ENCODE measurements at regions not wholly inside any gene's neighbourhood (a gene's known extent, or its start where the extent isn't known, plus 50 kb on each side); places are given as distances from the start of the nearest gene placed in this dataset.
A peak's percentile ranks its signal among the peaks of the same experiment; 100 is the strongest.

GRCh38 chr6:148134592-148134991 lies 208.0 kb upstream of the SASH1 start:
- no peak for DNase-seq

DNA sequence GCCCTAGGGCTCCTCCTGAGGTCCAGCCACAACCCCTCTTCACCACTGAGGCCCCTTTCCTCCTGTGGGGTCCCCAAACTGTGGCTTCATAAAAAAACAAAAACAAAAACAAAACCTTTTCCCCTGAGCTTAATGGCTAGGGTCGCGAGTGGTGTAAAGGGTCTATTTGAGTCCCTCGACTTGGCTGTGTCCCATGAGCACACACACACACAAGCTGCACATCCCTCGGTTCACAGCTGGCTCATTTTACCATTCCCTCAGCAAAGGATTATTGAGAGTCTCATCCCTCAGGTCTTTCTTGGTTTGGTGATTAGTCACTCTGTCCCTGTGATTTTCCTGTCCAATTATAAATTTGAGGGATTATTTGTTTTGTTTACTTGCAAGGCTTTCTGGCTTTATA lies 206.1 kb upstream of the SASH1 start:
- DNase-seq: no peak

GRCh38 chr6:148137652-148138051 lies 205.0 kb upstream of the SASH1 start:
- no peak for DNase-seq

GRCh38 chr6:148138573-148138972 lies 204.1 kb upstream of the SASH1 start:
- no peak for DNase-seq

- DNase-seq: no peak
These were observed 201.7 kb upstream of the SASH1 start for GRCh38 chr6:148140772-148141557.

- no peak for DNase-seq
These were observed 199.8 kb upstream of the SASH1 start for GRCh38 chr6:148142821-148143220.

GRCh38 chr6:148143771-148144170 lies 198.9 kb upstream of the SASH1 start:
- DNase-seq: no peak

DNA sequence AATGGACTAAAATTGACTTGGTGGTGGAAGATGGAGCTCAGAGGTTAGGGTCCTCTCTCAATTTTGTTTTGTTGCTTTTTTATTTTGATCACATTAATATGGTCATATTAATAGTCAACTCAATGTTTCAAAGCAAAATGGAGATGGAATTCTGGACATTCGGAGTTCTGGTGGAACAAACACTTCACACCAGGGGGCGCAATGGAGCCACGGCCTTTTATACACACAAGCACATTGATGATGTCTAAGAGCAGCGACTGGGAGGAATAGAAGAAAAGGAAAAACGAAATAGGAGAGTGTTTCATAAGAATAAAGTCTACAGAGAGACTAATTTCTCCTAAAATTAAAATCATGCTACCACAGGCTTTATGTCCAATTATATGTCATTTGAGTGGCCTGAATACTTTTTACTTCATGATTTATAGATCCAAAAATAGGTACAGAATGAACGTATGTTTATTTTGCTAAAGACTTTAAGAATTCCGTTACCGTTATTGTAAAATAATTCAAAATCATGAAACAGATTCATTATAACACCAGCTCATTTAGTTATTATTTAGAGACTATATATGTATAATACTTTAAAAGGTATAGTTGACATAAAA lies 197.6 kb upstream of the SASH1 start:
- peak; percentile 63 for DNase-seq

DNA sequence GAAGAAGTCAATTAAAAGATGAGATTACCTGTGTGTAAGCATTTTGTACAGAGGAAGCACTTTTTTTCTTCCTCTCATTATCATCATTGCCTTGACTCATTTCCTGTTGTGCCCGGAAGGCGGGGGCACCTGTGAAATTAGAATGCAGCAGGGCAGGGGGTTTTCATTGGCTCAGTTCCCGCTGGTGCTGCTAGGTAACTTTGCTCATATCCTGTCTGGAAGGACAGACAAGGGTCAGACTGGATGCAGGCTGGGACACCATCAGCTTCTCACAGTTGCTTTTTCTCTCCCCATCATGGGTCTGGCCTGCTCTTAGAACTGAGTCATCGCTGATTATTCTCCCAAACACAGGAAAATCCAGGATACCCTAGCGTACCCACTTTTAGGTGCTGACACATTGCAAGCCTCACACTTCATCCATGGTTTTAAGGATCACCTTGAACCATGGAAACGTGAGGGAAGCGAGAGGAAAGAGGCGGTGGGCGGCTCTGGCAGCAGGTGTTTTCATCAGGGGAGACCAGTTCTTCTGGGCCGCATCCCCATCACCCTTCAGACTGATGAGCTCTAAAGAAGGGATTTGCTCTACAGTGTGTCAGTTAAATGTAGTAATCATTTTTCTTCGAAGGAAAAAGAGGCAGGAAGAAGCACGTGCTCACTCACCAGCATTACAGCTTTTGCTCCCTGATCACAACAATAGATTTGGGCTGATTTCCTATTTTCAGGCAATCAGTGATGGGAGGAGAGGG lies 195.7 kb upstream of the SASH1 start:
- DNase-seq: peak; percentile 62

GRCh38 chr6:148147463-148147830 lies 195.2 kb upstream of the SASH1 start:
- no peak for DNase-seq

GRCh38 chr6:148151896-148152643 lies 190.6 kb upstream of the SASH1 start:
- DNase-seq: no peak

DNA sequence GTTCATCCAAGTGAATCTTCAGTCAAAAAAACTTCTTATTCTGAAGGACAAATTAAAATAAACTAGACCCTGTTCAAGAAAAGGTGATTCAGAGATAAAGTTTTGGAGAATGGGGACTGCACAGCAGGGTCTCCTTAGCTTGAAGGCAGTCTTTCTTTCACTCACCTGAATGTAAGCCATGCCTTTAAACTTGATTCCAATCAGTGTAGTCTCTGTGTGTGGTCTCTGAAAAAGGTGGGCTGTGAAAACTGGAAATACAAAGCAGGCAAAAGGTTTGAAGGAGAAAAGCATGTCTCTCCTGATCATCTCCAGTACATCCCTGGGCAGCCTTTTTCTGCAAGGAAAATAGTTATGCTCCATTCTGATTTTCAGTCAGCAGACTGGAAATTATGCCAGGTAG lies 188.0 kb upstream of the SASH1 start:
- DNase-seq: no peak

- no peak for DNase-seq
These were observed 187.3 kb upstream of the SASH1 start for GRCh38 chr6:148155293-148155692.

- no peak for DNase-seq
These were observed 184.8 kb upstream of the SASH1 start for GRCh38 chr6:148157841-148158240.

DNA sequence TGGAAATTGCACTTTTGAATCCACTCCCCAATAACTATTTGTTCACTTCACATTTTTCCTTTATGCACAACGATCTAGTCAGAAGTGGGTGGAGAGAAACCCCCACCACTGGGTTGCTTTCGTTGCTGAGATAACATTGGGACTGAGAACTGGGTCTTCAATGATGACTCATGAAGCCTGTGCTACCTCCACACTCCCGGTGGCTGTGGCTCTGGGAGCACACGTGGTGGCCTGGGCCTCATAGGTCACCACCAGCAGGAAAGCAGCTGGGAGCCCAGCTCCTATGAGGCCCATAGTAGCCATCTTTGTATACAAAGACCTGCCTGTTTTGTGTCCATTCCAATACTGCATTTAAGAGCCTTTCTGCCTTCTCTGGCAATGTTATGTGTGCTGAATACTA lies 178.0 kb upstream of the SASH1 start:
- DNase-seq: no peak

DNA sequence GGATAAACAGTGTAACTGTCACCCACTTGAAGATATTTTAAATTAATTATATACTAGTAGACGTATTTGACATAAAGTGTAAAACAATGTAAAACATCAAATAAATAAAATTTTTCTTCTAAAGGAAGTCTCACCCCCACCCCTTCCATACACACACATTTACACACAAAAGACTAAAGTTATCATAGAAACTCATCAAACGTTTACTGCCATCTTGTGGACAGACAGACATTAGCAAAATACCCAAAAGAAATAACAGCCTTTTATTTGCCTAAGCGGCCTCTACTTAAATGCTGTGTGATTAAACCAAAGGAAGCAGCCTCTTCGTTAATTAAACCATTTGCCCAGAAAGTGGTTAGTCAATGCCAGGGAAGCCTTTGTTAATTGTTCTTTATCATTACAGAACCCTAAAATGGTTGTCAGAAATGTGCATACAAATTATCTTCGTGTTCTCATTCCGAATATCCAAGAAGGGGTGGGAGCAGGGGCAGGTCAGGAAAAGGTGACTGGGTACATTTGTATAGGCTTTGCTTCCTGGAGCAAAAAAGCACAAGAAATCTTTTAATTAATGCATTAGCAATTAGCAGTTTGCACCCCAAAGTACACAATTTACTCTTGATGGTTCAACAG lies 176.2 kb upstream of the SASH1 start:
- peak; percentile 35 for DNase-seq

- no peak for DNase-seq
These were observed 172.9 kb upstream of the SASH1 start for GRCh38 chr6:148169706-148170105.

DNA sequence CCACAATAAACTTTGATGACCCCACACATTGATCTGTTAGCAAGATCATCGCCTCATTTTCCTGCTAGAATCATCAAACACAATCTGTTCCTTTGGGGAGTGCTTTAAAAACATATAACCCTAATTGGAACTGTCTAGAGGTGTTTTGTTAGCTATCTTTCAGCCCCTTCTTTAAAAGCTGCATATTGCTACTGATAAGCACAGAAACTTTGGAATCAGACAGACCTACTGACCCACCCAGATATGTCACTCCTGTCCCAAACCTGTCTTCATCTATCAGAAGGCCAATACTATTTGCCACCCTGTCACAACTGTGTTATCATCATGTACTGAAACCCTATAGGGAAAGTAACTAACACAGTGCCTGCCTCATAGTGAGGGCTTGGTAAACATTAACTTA lies 172.4 kb upstream of the SASH1 start:
- DNase-seq: no peak

GRCh38 chr6:148173548-148173947 lies 169.1 kb upstream of the SASH1 start:
- no peak for DNase-seq

- no peak for DNase-seq
These were observed 167.0 kb upstream of the SASH1 start for GRCh38 chr6:148175550-148176188.

DNA sequence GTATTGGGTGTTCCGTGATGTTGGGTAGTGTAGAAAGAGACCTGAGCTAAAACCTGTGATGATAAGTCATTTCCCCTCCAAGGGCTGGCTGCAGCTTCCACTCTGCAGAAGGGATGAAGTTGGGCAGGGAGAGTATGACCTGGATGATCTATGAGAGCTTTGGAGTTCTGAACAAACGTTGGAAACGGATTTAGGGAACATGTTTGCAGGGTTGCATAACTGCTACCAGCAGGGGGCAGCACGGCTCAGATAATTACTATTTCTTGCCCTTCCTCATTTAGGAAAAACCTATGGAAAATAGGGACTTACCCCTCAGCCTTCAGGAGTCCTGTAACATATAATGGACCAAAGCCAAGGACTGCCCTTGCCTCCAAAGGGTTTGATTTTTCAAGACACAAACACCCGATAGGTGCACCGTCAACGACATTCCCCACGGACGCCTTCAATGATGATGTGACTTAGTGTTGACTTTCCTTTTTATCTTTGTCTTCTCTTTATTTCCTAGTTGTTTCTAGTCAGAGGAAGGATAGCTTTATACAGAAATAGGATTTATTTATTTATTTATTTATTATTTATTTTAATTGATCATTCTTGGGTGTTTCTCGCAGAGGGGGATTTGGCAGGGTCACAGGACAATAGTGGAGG lies 164.9 kb upstream of the SASH1 start:
- DNase-seq: peak; percentile 11

- no peak for DNase-seq
These were observed 162.9 kb upstream of the SASH1 start for GRCh38 chr6:148179786-148180185.
